ENCODE measurements at regions not wholly inside any gene's neighbourhood (a gene's known extent, or its start where the extent isn't known, plus 50 kb on each side); places are given as distances from the start of the nearest gene placed in this dataset.

GRCh38 chr5:17794815-17795214 is 160.6 kb downstream of the TAF11L14 start:
- Mint-ChIP-seq H3K27me3 (ENCODE audit: insufficient read depth) (no peaks in the 10 kb centered on the region), H3K36me3 (ENCODE audit: low read depth) (no peaks in the 10 kb centered on the region), H3K27ac (no peak overlapping the region), H3K9me3 (no peaks in the 10 kb centered on the region), H3K4me1 (no peaks in the 10 kb centered on the region), H3K4me3 (no peak overlapping the region)
- DNase-seq: no peak
- Histone ChIP-seq H3K9me3 (ENCODE audit: control insufficient read depth, low read length) (no peaks in the 10 kb centered on the region), H3K4me1 (ENCODE audit: control insufficient read depth, insufficient read depth, low read length) (no peaks in the 10 kb centered on the region), H3K27ac (ENCODE audit: low read depth, low read length) (no peak overlapping the region), H3K27me3 (ENCODE audit: control insufficient read depth, insufficient read depth, low read length, poor library complexity, severe bottlenecking) (no peaks in the 10 kb centered on the region), H3K4me3 (ENCODE audit: low read length) (no peak overlapping the region), H3K36me3 (ENCODE audit: control insufficient read depth, insufficient read depth, low read length) (no peaks in the 10 kb centered on the region), H3K9ac (ENCODE audit: extremely low read depth, low read length, poor library complexity, severe bottlenecking) (no peak overlapping the region)
- WGBS, 2 experiments (ENCODE audit: insufficient coverage in 1 of 2, insufficient read length in 1 of 2): 93 to 100% methylated on average over 1 to 2 of the region's 2 CpGs
- TF ChIP-seq CTCF (conservative IDR thresholded peaks at IDR 0.05): no peak

- H3K9me3 Mint-ChIP-seq: no peaks in the 10 kb centered on the region
- no peak overlapping the region for H3K27ac Mint-ChIP-seq
- Histone ChIP-seq H3K4me1 (ENCODE audit: control insufficient read depth, insufficient read depth, low read length) (no peaks in the 10 kb centered on the region), H3K9ac (ENCODE audit: extremely low read depth, low read length, poor library complexity, severe bottlenecking) (no peak overlapping the region), H3K27ac (ENCODE audit: low read depth, low read length) (no peak overlapping the region), H3K36me3 (ENCODE audit: control insufficient read depth, insufficient read depth, low read length) (no peaks in the 10 kb centered on the region), H3K4me3 (ENCODE audit: low read length) (no peak overlapping the region), H3K27me3 (ENCODE audit: control insufficient read depth, insufficient read depth, low read length, poor library complexity, severe bottlenecking) (no peaks in the 10 kb centered on the region), H3K9me3 (ENCODE audit: control insufficient read depth, low read length) (no peaks in the 10 kb centered on the region)
- TF ChIP-seq CTCF (conservative IDR thresholded peaks at IDR 0.05): no peak
- no peaks in the 10 kb centered on the region for H3K4me1 Mint-ChIP-seq
- WGBS, 2 experiments (ENCODE audit: insufficient coverage in 1 of 2, insufficient read length in 1 of 2): 84 to 86% methylated on average over 4 to 5 of the region's 5 CpGs
- H3K4me3 Mint-ChIP-seq: no peak overlapping the region
- H3K27me3 Mint-ChIP-seq (ENCODE audit: insufficient read depth): no peaks in the 10 kb centered on the region
- DNase-seq: no peak
- H3K36me3 Mint-ChIP-seq (ENCODE audit: low read depth): no peaks in the 10 kb centered on the region
These were observed 161.9 kb downstream of the TAF11L14 start for GRCh38 chr5:17796142-17796541.

- Histone ChIP-seq H3K27ac (ENCODE audit: low read depth, low read length) (no peak overlapping the region), H3K9me3 (ENCODE audit: control insufficient read depth, low read length) (no peaks in the 10 kb centered on the region), H3K9ac (ENCODE audit: extremely low read depth, low read length, poor library complexity, severe bottlenecking) (no peak overlapping the region), H3K4me3 (ENCODE audit: low read length) (no peak overlapping the region), H3K4me1 (ENCODE audit: control insufficient read depth, insufficient read depth, low read length) (no peaks in the 10 kb centered on the region), H3K27me3 (ENCODE audit: control insufficient read depth, insufficient read depth, low read length, poor library complexity, severe bottlenecking) (no peaks in the 10 kb centered on the region), H3K36me3 (ENCODE audit: control insufficient read depth, insufficient read depth, low read length) (no peaks in the 10 kb centered on the region)
- Mint-ChIP-seq H3K36me3 (ENCODE audit: low read depth) (no peaks in the 10 kb centered on the region), H3K27ac (no peak overlapping the region), H3K4me1 (no peaks in the 10 kb centered on the region), H3K27me3 (ENCODE audit: insufficient read depth) (no peaks in the 10 kb centered on the region), H3K9me3 (no peaks in the 10 kb centered on the region), H3K4me3 (no peak overlapping the region)
- WGBS, 2 experiments (ENCODE audit: insufficient coverage in 1 of 2, insufficient read length in 1 of 2): 67 to 71% methylated on average over 2 to 4 of the region's 5 CpGs
- no peak for DNase-seq
- TF ChIP-seq CTCF (conservative IDR thresholded peaks at IDR 0.05): no peak
These were observed 162.6 kb downstream of the TAF11L14 start for GRCh38 chr5:17796757-17797396.

Measured in endodermal cell (in vitro differentiated cells).